ENCODE measurements at regions not wholly inside any gene's neighbourhood (a gene's known extent, or its start where the extent isn't known, plus 50 kb on each side); places are given as distances from the start of the nearest gene placed in this dataset.
"Not testable (repeated sequence)": the region's sequence is repeated elsewhere in the genome, so short reads cannot be mapped to it uniquely, and the experiment has no call there.

DNA sequence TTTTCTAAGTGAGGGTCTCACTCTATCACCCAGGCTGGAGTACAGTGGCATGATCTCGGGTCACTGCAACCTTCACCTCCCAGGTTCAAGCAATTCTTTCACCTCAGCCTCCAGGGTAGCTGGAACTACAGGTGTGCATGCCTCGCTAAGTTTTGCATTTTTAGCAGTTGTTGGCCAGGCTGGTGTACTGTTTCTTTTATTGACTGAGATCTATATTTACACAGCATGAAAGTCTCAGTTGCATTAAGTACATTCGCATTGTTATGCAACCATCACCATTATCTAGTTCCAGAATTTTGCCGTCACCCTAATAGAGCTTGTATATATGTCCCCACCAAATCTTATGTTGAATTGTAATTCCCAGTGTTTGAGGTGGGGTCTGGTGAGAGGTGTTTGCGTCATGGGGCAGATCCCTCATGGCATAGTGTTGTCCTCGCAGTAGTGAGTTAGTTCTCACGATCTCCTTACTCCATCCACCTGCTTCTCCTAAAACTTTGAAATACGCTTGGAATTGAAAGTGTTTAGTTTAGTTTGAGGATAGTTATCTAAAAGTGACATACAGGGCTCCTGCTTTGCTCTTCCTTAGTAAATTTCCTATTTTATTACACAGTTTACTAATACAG lies 101.3 kb downstream of the SYT15B start:
- not testable (repeated sequence) for H3K9me3 Mint-ChIP-seq; DNase-seq; H3K27ac Mint-ChIP-seq; H3K4me3 Mint-ChIP-seq; H3K36me3 Mint-ChIP-seq (ENCODE audit: low read depth); H3K4me1 Mint-ChIP-seq; H3K27me3 Mint-ChIP-seq; ATAC-seq

DNA sequence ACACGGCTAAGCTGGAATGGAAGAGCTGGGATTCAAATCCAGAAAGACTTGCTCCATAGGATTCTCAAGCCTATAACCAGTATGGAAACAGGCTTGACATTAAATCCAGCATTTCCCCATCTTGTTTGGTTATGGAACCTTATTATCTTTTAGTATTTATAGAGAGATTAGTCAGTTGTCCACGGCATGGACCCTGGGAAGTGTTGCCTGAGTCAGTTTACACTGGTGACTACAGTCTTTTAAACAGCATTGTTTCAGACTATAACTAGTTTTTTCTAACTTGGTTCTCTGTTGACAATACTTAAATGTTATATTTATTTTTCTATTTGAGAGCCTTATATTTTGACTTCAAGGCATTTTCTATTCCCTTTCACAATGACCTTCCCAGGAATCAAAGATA lies 106.7 kb downstream of the SYT15B start:
- not testable (repeated sequence) for H3K27ac Mint-ChIP-seq; H3K36me3 Mint-ChIP-seq (ENCODE audit: low read depth); H3K4me3 Mint-ChIP-seq; H3K9me3 Mint-ChIP-seq; H3K27me3 Mint-ChIP-seq; ATAC-seq; H3K4me1 Mint-ChIP-seq; DNase-seq

DNA sequence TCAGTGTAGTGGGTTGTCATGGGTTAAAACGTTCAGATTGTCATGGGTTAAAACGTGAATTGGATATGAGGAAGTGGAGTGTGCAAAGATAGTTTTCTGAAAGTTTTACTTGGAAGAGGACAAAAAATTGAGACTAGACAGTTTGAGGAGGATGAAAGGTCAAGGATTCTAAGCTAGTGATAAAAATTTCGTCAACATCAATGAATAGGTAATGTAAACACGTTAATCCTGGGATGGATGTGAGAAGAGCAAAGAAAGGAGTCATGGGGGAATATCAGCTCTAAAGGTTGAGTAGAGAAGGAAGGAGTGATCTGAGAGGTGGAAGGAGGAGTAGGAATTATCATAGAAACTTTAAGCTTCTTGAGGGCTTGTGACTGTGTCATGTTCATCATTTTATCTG lies 109.2 kb downstream of the SYT15B start:
- ATAC-seq; H3K9me3 Mint-ChIP-seq; H3K4me1 Mint-ChIP-seq; DNase-seq; H3K27me3 Mint-ChIP-seq; H3K27ac Mint-ChIP-seq; H3K4me3 Mint-ChIP-seq; H3K36me3 Mint-ChIP-seq (ENCODE audit: low read depth): not testable (repeated sequence)

GRCh38 chr10:47648594-47648993 lies 114.8 kb downstream of the SYT15B start:
- H3K4me3 Mint-ChIP-seq; H3K4me1 Mint-ChIP-seq; H3K27ac Mint-ChIP-seq; DNase-seq; H3K27me3 Mint-ChIP-seq; H3K36me3 Mint-ChIP-seq (ENCODE audit: low read depth); ATAC-seq; H3K9me3 Mint-ChIP-seq: not testable (repeated sequence)

GRCh38 chr10:47647523-47648101 lies 115.8 kb downstream of the SYT15B start:
- H3K27ac Mint-ChIP-seq; H3K4me1 Mint-ChIP-seq; H3K27me3 Mint-ChIP-seq; ATAC-seq; H3K4me3 Mint-ChIP-seq; H3K9me3 Mint-ChIP-seq; DNase-seq; H3K36me3 Mint-ChIP-seq (ENCODE audit: low read depth): not testable (repeated sequence)

DNA sequence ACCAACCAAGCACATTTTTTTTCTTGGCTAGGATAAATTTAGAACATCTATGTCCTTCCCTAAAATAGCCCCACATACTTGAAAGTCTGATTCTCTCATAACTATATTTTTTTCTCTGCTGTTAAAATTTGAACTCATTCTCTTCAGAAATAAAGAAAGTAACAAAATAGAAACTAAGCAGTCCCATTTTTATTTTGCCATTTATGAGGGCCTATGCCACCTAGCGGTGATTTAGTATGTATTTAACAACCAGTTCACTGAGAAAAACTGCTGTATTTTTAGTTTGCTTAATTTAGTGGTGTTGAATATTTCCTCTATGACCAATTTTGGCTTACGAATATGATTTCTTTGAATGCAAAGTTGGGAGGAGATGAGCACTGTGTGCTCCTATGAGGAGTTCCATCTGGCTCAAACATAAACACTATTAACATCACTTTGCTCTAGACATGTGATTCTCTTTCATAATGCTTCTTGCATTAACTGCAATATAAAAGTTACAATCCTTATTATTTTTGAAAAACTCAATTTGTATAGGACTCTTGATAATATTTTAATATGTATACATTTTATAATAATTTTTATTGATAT lies 116.6 kb downstream of the SYT15B start:
- not testable (repeated sequence) for H3K27me3 Mint-ChIP-seq; H3K4me1 Mint-ChIP-seq; H3K27ac Mint-ChIP-seq; H3K4me3 Mint-ChIP-seq; H3K9me3 Mint-ChIP-seq; H3K36me3 Mint-ChIP-seq (ENCODE audit: low read depth)
- ATAC-seq (peak; percentile 40), DNase-seq (peak; percentile 14)

DNA sequence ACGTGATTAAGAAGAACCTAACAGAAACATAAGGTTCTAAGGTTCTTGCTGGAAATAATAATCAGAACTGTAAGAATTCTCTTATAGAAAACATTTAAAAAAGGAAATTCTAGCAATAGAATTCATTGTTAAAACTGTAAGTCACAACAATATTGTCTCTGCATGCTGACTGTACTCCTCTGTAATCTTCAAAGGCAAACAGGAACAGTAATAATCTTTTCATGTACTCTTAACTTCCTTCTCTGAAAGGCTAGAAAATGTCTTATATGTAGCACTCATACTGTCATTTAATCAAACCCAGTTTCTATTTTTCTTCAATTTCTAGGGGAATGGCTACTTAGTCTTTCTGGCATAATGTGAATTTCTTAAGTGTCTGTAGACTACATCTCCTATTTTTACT lies 103.5 kb upstream of the AGAP9 start:
- not testable (repeated sequence) for H3K27ac Mint-ChIP-seq

DNA sequence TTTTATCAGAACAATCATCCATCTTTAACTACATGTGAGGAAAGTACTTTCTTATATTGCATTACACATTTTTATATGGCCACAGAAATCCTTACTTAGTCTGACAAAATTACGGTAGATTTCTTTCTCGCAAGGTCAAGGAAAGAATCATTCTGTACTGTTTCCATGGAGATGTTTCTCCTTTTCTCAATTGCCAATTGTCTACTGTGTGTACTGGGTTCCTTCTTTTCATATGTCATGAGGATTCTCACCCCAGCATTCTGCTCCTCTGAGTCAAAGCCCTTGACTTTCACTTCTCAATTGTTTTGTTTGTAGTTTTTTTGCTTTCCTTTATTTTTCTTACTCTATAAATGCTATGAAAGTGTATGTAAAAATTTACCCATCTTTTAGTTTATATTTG lies 99.3 kb upstream of the AGAP9 start:
- peaks cover 13% of the 10 kb centered on the region for H3K27me3 Mint-ChIP-seq
- not testable (repeated sequence) for H3K27ac Mint-ChIP-seq; H3K36me3 Mint-ChIP-seq (ENCODE audit: low read depth); DNase-seq; ATAC-seq; H3K9me3 Mint-ChIP-seq; H3K4me3 Mint-ChIP-seq; H3K4me1 Mint-ChIP-seq

More for the DNA sequence above, 103.5 kb upstream of the AGAP9 start:
- H3K27me3 Mint-ChIP-seq, result peaks cover 10% of the 10 kb centered on the region
- ATAC-seq; H3K9me3 Mint-ChIP-seq; H3K36me3 Mint-ChIP-seq (ENCODE audit: low read depth); H3K4me1 Mint-ChIP-seq; DNase-seq; H3K4me3 Mint-ChIP-seq: not testable (repeated sequence)

- not testable (repeated sequence) for H3K4me3 Mint-ChIP-seq; H3K27ac Mint-ChIP-seq; ATAC-seq; DNase-seq; H3K9me3 Mint-ChIP-seq; H3K36me3 Mint-ChIP-seq (ENCODE audit: low read depth); H3K27me3 Mint-ChIP-seq; H3K4me1 Mint-ChIP-seq
Observed at GRCh38 chr10:47619300-47620012, 96.0 kb upstream of the AGAP9 start.

GRCh38 chr10:47609311-47609710 lies 85.9 kb upstream of the AGAP9 start:
- H3K27ac Mint-ChIP-seq; H3K27me3 Mint-ChIP-seq; H3K9me3 Mint-ChIP-seq; DNase-seq; H3K4me1 Mint-ChIP-seq; H3K4me3 Mint-ChIP-seq; H3K36me3 Mint-ChIP-seq (ENCODE audit: low read depth): not testable (repeated sequence)
- peak; percentile 54 for ATAC-seq

DNA sequence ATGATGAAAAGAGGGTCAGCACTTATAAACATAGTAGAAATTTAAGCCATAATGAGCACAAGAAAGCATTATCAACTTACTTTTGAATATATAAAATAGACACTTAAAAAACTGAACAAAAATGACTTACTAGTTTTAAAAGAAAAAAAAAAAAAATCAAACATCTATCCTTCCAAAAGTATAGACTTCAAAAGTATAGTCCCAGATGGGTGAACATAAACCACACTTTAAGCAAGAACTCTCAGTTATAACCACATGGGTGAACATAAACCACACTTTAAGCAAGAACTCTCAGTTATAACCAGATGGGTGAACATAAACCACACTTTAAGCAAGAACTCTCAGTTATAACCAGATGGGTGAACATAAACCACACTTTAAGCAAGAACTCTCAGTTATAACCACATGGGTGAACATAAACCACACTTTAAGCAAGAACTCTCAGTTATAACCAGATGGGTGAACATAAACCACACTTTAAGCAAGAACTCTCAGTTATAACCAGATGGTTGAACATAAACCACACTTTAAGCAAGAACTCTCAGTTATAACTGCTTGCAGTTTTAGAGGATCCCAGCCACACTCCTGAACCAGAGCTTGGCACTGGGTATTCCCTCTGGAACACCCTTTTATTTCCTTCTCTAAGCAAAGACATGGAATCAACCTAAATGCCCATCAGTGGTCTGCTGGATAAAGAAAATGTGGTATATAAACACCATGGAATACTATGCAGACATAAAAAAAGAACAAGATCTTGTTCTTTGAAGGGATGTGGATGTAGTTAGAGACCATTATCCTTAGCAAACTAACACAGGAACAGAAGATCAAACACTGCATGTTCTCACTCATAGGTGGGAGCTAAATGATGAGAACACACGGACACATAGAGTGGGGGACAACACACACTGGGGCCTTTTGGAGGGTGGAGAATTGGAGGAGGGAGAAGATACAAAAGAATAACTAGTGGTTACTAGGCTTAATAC lies 82.6 kb upstream of the AGAP9 start:
- H3K36me3 Mint-ChIP-seq (ENCODE audit: low read depth); H3K9me3 Mint-ChIP-seq; H3K4me3 Mint-ChIP-seq; H3K27ac Mint-ChIP-seq; H3K4me1 Mint-ChIP-seq; DNase-seq; H3K27me3 Mint-ChIP-seq: not testable (repeated sequence)
- ATAC-seq, result peak; percentile 85

DNA sequence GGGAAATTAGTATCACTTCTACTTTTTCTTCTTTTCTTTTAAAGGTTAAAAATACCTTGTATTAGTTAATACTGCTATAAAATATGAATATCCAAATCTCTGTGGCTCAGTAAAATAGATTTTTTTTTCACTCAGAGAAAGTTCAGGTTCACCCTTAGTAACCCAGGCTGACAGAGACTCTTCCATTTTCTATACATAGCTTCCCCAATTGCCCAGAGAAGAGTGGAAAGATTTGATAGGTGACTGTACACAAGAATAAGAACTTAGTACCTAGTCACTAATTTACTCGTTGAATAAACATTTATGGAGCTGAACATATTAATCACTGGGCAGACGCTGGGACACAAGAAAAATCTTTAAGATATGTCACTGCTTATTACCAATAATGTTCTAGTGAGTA lies 77.2 kb upstream of the AGAP9 start:
- H3K4me3 Mint-ChIP-seq; H3K27ac Mint-ChIP-seq; H3K27me3 Mint-ChIP-seq; H3K9me3 Mint-ChIP-seq; ATAC-seq; H3K4me1 Mint-ChIP-seq; DNase-seq; H3K36me3 Mint-ChIP-seq (ENCODE audit: low read depth): not testable (repeated sequence)

- ATAC-seq, result not testable (repeated sequence)
Observed at GRCh38 chr10:47600127-47600526, 76.7 kb upstream of the AGAP9 start.

DNA sequence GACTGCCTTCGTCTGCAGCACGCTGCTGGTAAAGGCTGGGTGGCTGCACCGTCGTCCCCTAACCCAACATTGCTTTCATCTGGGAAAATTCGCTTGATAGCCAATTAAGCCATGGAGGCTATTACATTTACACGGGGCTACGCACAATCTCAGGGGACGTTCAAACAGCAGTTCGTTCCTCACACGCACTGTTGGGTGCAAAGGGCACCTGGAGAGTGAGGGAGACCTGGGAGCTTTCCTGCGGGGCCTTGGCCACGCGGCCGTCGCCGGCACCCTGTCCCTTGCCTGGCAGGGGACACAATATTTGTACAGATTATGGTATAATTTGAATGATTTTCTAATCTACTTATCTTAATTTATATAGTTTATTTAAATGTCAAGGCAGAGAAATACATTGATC lies 76.2 kb upstream of the AGAP9 start:
- peaks cover 13% of the 10 kb centered on the region for H3K27me3 Mint-ChIP-seq
- not testable (repeated sequence) for H3K4me3 Mint-ChIP-seq; ATAC-seq; H3K4me1 Mint-ChIP-seq; H3K36me3 Mint-ChIP-seq (ENCODE audit: low read depth); DNase-seq; H3K9me3 Mint-ChIP-seq; H3K27ac Mint-ChIP-seq

More at GRCh38 chr10:47600127-47600526, 76.7 kb upstream of the AGAP9 start:
- H3K4me1 Mint-ChIP-seq; H3K27ac Mint-ChIP-seq; H3K9me3 Mint-ChIP-seq; H3K36me3 Mint-ChIP-seq (ENCODE audit: low read depth); DNase-seq; H3K4me3 Mint-ChIP-seq: not testable (repeated sequence)
- peaks cover 11% of the 10 kb centered on the region for H3K27me3 Mint-ChIP-seq

Measured in activated naive CD8-positive, alpha-beta T cell treated with anti-CD3 and anti-CD28 coated beads, Interleukin-2, amount 50 U/mL, for 24 hours (primary cell).